GM21737 (cell line): ENCODE measurements at regions not wholly inside any gene's neighbourhood (a gene's known extent, or its start where the extent isn't known, plus 50 kb on each side); places are given as distances from the start of the nearest gene placed in this dataset.

Experiments
- ATAC-seq: cut with Tn5 transposase; IDR thresholded peaks from one replicate; pipeline ENCODE4 v1.9.1; 2021; ENCODE audit warnings: mild to moderate bottlenecking, moderate library complexity; ENCODE audit not compliant: unreplicated experiment

DNA sequence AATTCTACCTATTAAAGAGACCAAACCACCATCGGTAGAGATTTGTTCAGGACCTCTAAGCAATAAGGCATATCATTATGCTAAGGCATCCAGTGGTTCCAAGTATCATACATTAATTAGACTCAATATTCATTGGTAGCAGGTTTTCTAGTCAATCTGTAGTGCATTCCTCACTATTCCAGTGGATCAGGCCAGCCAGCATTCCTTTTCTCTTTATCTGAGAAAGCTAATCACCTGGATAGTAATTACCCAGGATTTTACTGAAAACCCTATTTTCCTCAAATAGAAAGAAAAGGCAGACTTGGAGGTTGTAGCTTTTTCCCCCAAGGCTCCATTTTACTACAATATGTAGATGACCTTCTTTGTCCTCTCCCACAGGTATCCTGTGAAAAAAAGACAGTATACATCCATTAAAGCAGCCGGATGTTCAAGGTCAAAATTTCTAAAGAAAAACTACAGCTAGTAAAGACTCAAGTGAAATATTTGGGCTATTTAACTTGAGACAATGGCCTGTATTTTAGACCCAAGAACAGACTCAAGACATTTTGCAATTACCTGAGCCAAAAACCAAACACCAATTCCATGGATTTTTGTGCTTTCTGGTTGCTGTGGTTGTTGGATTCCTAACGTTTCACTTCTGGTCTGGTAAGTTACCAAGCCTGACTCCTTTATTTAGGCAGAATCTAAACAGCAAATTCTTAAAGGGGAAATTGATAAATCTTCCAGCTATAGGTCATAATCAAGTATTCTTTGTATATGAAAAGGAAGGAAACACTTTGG is 149.1 kb upstream of the MOCS1 start:
- ATAC-seq = no peak

DNA sequence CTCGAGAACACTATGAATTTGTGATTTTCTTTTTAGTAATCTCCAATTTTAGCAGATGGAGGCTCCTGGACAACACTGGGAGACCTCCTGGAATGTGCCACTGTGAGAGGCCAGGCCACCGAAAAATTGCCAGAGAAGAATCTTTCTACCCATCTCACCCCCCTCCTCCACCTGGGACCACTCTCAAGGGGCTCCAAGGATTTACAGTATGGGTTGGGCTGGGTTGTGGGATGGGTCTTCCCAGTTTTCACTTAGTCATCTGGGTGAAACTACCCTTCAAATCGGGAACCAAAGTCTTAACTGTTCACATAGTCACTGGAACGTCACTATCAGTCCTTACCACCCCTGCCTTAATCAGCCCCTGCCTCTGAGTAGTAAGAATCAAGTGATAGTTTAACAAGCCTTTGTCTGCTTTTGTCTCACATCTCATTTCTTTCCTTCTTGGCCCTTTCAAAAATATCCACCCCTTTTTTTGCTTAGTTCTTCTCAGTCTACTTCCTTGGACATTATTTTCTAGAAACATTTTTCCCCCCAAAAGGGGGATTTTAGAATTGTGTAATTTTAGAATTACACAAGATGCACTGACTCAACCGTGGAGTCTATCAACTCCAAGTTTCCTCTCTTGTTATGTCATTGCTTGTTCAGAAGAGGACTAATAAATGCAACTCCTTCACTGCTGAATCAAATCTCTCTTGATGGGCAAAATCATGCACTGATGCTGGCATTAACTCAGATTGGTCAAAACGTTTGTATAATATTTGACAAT is 148.2 kb upstream of the MOCS1 start:
- no peak for ATAC-seq

DNA sequence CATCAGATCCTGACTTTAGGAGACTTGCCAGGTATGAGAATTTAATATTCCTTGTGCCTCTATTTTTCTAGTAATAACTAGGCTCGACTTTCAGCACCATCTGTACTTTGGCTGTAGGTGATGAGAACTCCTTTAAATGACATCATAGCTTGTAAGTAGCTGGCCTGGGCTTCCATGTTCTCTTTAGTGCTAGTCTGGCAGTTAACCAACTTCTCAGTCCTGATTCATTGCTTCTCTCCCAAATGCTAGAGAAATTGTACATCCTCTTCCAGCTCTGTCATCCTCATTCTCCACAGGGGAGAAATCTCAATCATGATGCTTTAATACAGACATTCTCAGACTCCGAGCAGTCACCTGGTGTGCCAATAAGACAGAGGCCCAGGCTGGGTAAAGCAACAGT is 143.5 kb upstream of the MOCS1 start:
- no peak for ATAC-seq

DNA sequence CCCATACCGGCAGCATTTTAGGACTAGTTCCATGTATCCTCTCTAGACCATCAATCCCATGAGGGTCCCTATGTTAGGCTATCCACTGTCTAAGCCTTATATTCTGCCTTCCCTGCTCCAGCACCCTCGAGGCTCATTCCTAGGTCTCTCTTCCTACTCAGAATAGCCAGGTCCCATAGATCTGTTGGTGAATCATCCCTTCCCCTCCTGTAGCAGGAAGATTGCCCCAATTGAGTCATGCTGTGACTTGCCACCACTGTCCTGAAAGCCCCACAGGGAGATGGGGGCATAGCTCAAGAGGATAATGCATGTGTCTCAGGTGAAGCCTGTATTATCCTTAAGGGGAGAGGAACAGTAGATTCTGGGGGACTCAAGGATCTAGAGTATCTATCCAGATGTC is 143.1 kb upstream of the MOCS1 start:
- ATAC-seq = no peak

DNA sequence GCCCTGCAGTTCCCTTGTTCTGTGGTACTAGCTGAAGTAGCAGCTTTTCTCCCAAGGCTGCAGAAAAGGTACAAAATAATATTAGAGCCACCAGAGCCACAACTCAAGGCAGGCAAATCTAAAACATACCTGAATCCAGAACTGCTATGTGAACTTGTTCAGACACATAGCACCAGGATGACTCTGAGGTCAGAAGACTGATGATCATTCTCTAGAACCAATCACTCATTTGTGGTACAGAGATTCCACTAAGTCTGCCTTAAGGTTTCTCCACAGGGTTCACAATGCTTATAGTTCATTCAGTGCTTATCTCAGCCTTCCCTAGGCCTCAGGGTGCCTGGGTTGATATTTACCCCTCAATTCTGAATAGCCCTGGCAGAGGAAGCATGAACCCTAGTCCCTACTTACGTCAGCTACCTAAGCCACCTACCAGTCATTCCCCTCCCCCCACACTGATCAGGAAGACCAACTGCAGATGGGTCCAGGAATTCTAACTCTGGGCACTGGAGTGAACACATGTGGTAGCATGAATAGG is 140.9 kb upstream of the MOCS1 start:
- ATAC-seq = no peak

DNA sequence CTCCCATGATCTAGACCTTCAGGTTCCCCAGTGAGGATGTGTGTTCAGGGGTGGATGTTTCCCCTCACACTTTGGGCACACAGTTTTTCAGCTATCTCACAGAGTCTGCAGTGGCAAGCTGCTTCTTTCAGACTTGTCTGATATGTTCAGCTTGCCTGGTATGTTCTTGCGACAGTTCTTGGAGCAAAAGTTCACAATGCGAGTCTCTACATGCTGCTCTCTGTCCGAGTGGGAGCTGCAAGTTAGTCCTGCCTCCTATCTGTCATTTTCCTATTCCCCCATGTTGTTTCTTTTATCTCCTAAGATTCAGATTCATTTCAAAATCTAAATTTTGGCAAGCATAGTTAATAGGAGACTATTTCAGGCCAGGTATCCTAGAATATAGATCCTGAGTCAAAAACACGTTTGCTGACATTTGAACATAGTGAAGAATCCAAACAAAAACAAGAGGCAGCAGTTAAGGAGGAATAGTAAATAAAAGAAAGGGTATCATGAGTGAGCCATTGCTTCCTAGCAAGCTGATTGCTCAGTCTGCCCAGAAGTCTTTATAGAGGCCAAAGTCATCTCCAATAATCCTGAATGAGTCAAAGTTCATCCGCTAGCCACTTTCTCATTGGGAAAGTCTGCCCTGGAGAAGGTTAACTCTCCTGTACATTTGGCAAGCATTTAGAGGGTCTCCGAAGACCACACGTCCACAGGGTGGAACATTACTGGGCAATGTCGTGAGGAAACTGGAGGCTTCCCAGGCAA is 140.2 kb upstream of the MOCS1 start:
- ATAC-seq = no peak

DNA sequence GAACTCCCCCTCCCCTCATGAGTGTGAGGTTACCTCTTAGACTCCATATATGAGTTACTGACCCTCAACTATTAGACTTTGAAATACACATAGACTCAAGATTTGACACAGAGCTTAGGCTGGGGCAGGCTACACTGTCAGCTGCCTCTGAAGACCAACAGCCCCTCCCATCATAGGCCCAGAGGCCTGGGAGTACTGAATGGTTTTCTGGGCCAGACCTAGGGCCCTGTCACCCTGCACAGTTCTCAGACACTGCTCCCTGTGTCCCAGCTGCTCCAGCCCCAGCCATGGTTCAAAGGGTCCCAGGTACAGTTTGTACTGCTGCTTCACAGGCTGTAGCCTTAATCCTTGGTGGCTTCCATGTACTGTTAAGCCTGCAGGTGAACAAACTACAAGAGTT is 132.1 kb upstream of the MOCS1 start:
- ATAC-seq = no peak

DNA sequence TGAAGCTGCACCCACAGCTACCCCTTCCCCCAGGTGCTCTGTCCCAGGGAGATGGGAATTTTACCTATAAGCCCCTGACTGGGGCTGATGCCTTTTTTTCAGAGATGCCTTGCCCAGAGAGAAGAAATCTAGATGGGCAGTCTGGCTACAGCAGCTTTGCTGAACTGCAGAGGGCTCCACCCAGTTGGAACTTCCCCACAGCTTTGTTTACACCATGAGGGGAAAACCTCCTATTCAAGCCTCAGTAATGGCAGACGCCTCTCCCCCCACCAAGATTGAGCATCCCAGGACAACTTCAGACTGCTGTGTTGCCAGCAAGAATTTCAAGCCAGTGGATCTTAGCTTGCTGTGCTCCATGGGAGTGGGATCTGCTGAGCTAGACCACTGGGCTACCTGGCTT is 122.6 kb upstream of the MOCS1 start:
- no peak for ATAC-seq

DNA sequence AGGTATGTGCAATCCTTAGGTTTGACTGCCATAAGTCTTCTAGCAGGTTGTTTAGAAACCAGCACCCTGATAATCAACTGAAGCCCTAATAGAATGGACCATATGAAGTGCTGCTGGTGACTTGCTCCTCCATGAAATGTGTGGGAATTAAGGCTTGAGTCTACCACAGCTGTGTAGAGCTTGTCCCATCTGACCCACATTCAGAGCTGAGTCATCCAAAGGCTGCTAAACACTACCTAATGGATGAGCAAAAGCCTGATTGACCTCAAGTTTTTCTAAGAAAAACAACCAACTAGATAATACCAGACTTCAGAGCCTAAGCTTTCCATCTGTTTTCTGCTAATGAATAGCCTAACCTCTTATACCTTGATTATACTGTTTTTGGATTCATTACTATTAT is 120.3 kb upstream of the MOCS1 start:
- ATAC-seq = no peak

DNA sequence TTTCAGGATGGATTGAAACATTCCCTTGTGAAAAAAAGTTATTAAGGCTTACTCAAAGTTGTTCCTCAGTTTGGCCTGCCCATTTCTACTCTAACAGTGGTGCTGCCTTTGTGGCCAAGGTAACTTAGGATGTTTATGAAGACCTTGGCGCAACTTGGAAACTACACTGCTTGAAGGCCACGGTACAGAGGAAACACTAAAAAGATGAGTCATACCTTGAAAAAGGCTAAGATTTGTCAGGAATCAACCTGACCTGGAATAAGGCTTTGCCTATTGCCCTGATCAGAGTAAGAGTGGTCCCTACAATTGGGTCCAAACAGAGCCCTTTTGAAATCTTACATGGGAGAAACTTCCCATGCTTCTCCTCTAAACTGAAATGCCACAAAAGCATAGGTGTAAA is 119.9 kb upstream of the MOCS1 start:
- no peak for ATAC-seq

DNA sequence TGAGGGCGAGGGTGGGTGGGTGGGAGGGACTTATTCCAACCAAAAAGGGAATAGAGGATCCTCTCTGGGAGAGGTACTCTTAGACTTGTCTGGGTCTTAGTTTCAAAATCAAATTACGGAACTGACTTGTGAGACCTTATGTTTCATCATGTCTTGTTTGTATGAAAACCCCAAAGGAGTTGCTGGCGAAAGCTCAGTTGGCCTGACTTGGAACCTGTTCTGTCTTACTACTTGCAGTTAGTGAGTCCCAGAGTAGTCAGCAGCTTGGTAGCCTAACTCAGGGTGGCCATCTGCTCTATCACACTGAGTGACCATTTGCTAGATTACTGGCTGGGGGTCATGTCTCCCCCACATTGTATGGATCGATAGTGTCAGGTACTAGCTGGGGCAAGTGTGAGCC is 114.9 kb upstream of the MOCS1 start:
- ATAC-seq = no peak

DNA sequence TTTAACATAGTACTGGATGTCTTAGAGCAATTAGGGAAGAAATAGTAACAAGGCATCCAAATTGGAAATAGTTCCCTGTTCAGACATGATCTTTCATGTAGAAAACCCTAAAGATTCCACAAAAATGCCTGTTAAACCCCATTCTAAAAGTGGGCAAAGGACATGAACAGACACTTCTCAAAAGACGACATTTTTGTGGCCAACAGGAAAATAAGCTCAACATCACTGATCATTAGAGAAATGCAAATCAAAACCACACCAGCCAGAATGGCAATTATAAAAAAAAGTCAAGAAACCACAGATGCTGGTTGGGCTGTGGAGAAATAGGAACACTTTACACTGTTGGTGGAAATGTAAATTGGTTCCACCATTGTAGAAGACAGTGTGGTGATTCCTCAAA is 109.9 kb upstream of the MOCS1 start:
- no peak for ATAC-seq

DNA sequence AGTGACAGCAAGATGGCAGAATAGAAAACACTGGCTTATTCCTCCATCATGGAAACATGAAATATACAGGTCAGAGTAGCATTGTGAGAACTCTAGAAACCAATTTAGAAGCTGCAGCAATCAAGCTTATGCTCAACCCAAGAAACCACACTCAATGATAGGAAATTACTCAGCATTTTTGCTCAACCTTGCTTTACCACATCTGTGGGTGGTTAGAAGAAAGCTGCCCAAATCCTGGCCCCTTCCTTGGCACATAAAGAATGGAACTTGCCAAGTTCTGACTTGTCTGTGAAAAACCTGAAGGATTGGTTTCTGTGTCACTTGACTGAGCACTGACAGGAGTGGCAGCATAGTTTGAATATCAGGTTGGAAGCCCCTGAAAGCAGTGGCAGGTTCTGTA is 108.0 kb upstream of the MOCS1 start:
- no peak for ATAC-seq

DNA sequence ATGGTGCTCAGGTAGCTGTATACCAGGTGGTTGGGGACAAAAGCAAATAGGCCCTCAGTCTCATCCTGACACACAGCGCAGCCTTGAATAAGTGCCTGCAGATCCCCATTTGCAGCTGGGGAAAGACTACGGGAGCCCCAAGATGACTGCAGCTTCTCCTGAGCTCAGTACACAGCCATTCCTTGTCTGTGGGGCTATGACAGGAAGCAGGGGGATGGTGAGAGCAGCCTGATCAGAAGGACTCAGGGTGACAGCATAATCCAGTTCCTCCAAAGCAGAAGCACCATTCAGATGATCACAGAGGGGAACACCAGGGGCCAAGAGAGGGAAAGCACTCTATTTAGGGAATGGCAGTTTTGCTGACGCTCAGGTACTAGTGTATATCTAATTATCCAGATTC is 104.8 kb upstream of the MOCS1 start:
- no peak for ATAC-seq

DNA sequence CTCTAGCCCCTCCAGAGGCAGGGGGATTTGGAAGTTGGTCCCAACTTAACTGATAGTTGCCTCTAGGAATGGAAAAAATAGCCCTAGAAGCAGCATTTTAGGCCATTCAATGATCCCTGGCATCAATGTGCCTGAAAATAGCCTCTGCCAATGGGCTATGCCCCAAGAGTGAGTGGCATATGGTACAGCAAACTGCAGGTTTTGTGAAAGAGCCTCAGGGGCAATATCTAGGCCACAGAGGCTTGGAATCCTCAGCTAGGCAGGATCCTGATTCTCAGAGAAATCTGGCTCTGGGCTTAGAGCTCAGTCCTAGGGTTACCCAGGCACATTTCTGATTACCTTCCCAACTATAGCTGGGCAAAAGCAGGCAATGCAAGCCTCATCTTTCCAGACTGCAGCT is 104.4 kb upstream of the MOCS1 start:
- ATAC-seq = no peak

DNA sequence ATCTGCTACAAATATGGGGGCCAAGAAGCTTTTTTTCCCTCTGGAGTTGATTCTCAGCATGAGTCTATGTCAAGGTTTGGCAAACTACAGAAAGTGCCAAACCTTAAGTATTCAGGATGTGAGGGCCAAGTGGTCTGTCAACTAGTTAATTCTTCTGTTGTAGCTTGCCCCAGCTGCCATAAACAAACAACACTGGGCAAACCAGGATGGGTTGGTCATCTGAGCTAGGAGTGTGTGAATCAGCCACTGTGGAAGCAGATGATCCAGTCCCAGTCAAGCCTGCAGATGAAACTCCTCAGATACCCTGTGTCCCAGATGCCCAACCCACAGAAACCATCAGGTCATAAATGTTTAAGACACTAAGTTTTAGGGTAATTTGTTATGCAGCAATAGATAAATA is 103.0 kb upstream of the MOCS1 start:
- no peak for ATAC-seq

DNA sequence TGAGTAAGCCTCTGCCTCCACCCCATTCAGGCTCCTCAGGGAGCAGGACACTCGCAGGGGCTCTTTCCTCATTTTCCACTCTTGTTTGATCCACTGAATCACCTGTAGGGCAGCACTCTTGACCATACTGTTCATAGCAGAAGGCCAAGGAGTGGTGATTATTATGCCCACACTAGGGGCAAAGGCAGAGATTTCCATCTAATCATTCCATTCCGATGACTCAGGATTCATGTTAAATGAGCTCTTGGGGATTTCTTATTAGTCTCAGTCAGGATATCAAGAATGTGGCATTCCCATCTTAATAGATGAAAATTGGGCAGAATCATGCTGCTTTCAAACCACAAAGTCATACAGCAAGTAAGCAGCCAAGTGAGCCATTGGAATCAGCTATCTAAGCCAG is 101.9 kb upstream of the MOCS1 start:
- ATAC-seq = no peak

DNA sequence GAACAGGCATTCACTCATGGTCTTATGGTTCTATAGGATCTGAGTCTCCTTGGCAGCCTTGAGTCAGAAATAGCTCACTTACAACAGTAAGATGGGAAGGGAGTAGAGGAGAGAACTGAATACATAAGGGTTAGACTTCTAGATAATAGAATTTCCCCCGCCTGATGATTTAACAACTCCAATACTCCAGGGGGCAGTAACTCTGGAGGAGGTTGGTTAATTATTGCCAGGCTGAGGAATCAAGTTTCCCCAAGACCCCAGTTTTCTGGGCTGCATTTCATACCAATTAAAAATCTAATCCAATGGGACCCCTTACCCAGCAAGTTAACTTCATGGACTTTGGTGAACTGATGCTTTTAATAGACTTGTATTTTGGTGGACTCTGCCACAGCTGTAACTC is 94.2 kb upstream of the MOCS1 start:
- ATAC-seq = no peak

DNA sequence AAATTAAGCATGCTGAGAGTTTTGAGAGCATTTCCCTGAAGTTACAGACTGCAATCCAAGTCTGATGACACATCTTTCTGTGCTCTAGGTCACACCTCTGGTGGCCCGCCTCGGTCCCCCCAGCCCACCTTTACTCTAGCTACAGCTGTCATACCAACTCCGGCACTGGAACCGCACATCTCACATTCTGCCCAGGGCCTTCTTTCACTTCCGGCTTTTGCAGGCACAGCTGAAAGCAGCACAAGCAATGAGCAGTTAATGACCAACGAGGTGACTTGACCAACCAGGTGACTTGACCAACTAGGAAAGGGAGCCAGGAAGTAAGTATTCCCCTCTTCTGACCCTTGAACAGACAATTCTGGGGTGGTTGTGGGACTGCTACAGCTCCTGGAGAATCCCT is 88.6 kb upstream of the MOCS1 start:
- no peak for ATAC-seq

DNA sequence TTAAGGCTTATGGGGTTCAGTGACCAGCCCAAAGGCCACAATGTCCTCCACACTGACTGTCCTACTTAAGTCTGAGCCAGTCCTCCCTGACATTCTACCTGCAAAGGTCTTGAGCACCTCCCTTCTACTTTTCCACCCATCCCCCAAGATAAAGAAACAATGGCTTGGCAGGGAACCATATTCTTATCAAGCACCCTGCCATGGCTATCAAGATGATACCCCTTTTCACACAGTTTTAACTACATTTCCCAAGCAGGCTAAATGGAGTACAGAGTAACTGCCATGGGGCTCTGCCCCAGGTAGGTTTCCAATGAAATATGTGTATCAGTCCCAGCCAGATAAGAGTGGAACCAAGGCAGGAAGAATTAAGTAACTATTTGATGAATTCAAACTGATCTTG is 85.9 kb upstream of the MOCS1 start:
- ATAC-seq = no peak

DNA sequence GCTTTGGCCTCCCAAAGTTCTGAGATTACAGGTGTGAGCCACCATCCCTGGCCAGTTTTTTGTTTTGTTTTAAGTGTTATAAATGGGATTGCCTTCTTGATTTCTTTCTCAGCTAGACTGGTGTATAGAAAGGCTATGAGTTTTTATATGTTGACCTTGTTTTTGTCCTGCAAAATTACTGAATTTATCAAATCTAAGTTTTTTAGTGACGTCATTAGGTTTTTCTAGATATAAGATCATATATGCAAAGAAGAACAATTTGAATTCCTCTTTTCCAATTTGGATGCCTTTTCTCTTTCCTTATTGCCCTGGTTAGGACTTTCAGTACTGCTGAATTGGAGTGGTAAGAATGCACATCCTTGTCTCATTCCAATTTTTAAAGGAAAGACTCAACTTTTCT is 81.3 kb upstream of the MOCS1 start:
- no peak for ATAC-seq

DNA sequence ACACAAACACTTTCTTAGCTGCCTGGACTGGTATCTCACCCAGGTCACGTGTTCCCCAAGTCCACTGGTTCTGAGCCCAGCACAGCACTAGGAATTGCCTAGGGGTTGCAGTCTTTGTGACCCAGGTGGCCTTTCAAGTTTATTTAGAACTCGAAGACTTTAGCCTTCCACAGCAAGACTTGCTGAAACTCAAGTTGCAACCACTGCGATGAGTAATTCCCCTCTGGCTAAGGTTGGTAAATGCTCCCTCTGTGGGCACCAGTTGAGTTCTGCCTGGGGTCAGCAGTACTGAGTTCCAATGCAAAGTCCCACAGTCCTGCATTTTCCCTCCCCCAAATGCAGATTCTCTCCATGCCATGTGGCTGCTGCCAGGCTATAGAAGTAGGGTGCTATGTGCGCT is 77.6 kb upstream of the MOCS1 start:
- ATAC-seq = no peak
